Testis (tissue), 2 donors: ENCODE measurements at regions not wholly inside any gene's neighbourhood (a gene's known extent, or its start where the extent isn't known, plus 50 kb on each side); places are given as distances from the start of the nearest gene placed in this dataset.

ENCODE experiments used
- DNase-seq: peaks from one replicate; pipeline ENCODE4 v3.0.0-alpha.2; 2019
- H3K27ac ChIP-seq, 2 donors: fragments of 200-600 bp; sonication (generic); one replicate each; pipeline ENCODE4 v1.5.1; 2019
- H3K27me3 ChIP-seq: fragments of 200-600 bp; sonication (generic); one replicate; pipeline ENCODE4 v1.5.1; 2019
- H3K36me3 ChIP-seq: fragments of 200-600 bp; sonication (generic); one replicate; pipeline ENCODE4 v1.5.1; 2017; ENCODE audit warnings: low read depth; ENCODE audit errors: missing control alignments
- H3K4me1 ChIP-seq: fragments of 200-600 bp; sonication (generic); one replicate; pipeline ENCODE4 v1.5.1; 2019
- H3K4me3 ChIP-seq, 2 donors: fragments of 200-600 bp; sonication (generic); one replicate each; pipeline ENCODE4 v1.5.1; 2017 to 2019
- H3K9me3 ChIP-seq: fragments of 200-600 bp; sonication (generic); one replicate; pipeline ENCODE4 v1.5.1; 2017
- CTCF ChIP-seq, 3 experiments: fragments of 450-650 bp in 2 of 3; fragments of 200-600 bp in 1 of 3; sonication (generic) in 1 of 3; IDR thresholded peaks; one replicate each; pipeline ENCODE4 v1.5.1; 2016 to 2019; ENCODE audit warnings: antibody characterized with exemption in 3 of 3, mild to moderate bottlenecking in 2 of 3, moderate library complexity in 1 of 3
- POLR2A ChIP-seq: fragments of 450-650 bp; IDR thresholded peaks from one replicate; pipeline ENCODE4 v1.6.1; 2017; ENCODE audit warnings: antibody characterized with exemption, mild to moderate bottlenecking, moderate library complexity
- WGBS, 2 donors: methylation state at CpG; one replicate each; pipeline ENCODE4 v1.1.5; 2018; 5-methylcytosine and 5-hydroxymethylcytosine counted together
- intact Hi-C: fragments of 100-400 bp; cut with DNase I; formaldehyde crosslinking; loops from one replicate; pipeline ENCODE4 v1.15.1; 2023; ENCODE audit warnings: low total_unique reads

- no peaks in the 10 kb centered on the region for H3K4me1 ChIP-seq
- TF ChIP-seq CTCF (IDR thresholded peaks at IDR 0.05) (no peak), POLR2A (no peak)
- no peak overlapping the region for H3K4me3 ChIP-seq
- intact Hi-C loops, result no loop called here
- DNase-seq, result no peak
- no peaks in the 10 kb centered on the region for H3K9me3 ChIP-seq
- no peaks in the 10 kb centered on the region for H3K27me3 ChIP-seq
- no peak overlapping the region for H3K27ac ChIP-seq
- no peaks in the 10 kb centered on the region for H3K36me3 ChIP-seq
- 88 to 93% methylated on average over 3 of the region's 3 CpGs for WGBS, 2 donors
Observed at GRCh38 chr5:97475847-97476246, 292.8 kb upstream of the RIOK2 start.

- WGBS, 2 donors, result 57 to 60% methylated on average over 2 of the region's 2 CpGs
- DNase-seq, result no peak
- Histone ChIP-seq H3K27ac (no peak overlapping the region), H3K4me3 (no peak overlapping the region), H3K36me3 (no peaks in the 10 kb centered on the region), H3K4me1 (no peaks in the 10 kb centered on the region), H3K9me3 (no peaks in the 10 kb centered on the region), H3K27me3 (no peaks in the 10 kb centered on the region)
- intact Hi-C loops, result no loop called here
- no peak for TF ChIP-seq CTCF (IDR thresholded peaks at IDR 0.05)
- no peak for TF ChIP-seq POLR2A
Observed at GRCh38 chr5:97476852-97477534, 293.9 kb upstream of the RIOK2 start.

GRCh38 chr5:97478483-97478882, 295.4 kb upstream of the RIOK2 start:
- Histone ChIP-seq H3K27me3 (no peaks in the 10 kb centered on the region), H3K4me3 (no peak overlapping the region), H3K36me3 (no peaks in the 10 kb centered on the region), H3K27ac (no peak overlapping the region), H3K4me1 (no peaks in the 10 kb centered on the region), H3K9me3 (no peaks in the 10 kb centered on the region)
- no peak for TF ChIP-seq POLR2A
- TF ChIP-seq CTCF (IDR thresholded peaks at IDR 0.05), result no peak
- intact Hi-C loops, result no loop called here
- DNase-seq, result no peak

- Histone ChIP-seq H3K4me1 (no peaks in the 10 kb centered on the region), H3K36me3 (no peaks in the 10 kb centered on the region), H3K27me3 (no peaks in the 10 kb centered on the region), H3K9me3 (no peaks in the 10 kb centered on the region), H3K4me3 (no peak overlapping the region), H3K27ac (no peak overlapping the region)
- 66 to 80% methylated on average over 3 of the region's 3 CpGs for WGBS, 2 donors
- intact Hi-C loops, result no loop called here
- TF ChIP-seq CTCF (IDR thresholded peaks at IDR 0.05), result no peak
- TF ChIP-seq POLR2A, result no peak
- no peak for DNase-seq
Observed at GRCh38 chr5:97480313-97480712, 297.3 kb upstream of the RIOK2 start.

- H3K27me3 ChIP-seq, result no peaks in the 10 kb centered on the region
- DNase-seq, result no peak
- WGBS, 2 donors, result 86 to 96% methylated on average over 5 to 6 of the region's 7 CpGs
- H3K36me3 ChIP-seq, result no peaks in the 10 kb centered on the region
- TF ChIP-seq CTCF (IDR thresholded peaks at IDR 0.05) (no peak), POLR2A (no peak)
- H3K4me1 ChIP-seq, result no peaks in the 10 kb centered on the region
- no peaks in the 10 kb centered on the region for H3K9me3 ChIP-seq
- H3K4me3 ChIP-seq, result no peak overlapping the region
- intact Hi-C loops, result no loop called here
- H3K27ac ChIP-seq, result no peak overlapping the region
Observed at GRCh38 chr5:97488126-97488668, 305.1 kb upstream of the RIOK2 start.
